ENCODE measurements at regions not wholly inside any gene's neighbourhood (a gene's known extent, or its start where the extent isn't known, plus 50 kb on each side); places are given as distances from the start of the nearest gene placed in this dataset.

DNA sequence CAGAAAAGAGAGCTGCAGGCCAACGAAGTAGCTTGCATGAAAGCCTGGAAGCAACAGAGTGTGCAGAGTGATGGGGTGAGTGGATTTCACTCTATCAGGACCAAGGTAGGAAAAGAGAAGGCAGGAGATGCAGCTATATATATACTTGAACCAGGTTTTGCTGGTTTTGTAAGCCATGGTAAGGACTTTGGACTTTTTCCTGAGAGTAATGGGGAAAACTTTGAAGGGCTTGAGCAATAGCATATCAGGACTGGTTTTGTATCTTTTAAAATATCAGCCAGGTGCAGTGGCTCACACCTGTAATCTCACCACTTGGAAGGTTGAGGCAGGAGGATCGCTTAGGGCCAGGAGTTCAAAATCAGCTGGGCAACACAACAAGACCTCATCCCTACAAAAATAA is 120.6 kb upstream of the NRP1 start:
- TF ChIP-seq, protein P1, sequence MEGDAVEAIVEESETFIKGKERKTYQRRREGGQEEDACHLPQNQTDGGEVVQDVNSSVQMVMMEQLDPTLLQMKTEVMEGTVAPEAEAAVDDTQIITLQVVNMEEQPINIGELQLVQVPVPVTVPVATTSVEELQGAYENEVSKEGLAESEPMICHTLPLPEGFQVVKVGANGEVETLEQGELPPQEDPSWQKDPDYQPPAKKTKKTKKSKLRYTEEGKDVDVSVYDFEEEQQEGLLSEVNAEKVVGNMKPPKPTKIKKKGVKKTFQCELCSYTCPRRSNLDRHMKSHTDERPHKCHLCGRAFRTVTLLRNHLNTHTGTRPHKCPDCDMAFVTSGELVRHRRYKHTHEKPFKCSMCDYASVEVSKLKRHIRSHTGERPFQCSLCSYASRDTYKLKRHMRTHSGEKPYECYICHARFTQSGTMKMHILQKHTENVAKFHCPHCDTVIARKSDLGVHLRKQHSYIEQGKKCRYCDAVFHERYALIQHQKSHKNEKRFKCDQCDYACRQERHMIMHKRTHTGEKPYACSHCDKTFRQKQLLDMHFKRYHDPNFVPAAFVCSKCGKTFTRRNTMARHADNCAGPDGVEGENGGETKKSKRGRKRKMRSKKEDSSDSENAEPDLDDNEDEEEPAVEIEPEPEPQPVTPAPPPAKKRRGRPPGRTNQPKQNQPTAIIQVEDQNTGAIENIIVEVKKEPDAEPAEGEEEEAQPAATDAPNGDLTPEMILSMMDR (IDR thresholded peaks at IDR 0.05), result no peak
- TF ChIP-seq POLR2A (IDR thresholded peaks at IDR 0.05) (no peak), POLR2AphosphoS5 (IDR thresholded peaks at IDR 0.05) (no peak)

Measured in sigmoid colon (tissue), 4 donors.